H9 (cell line): ENCODE measurements at regions not wholly inside any gene's neighbourhood (a gene's known extent, or its start where the extent isn't known, plus 50 kb on each side); places are given as distances from the start of the nearest gene placed in this dataset.

Experiments
- DNase-seq: peaks from one replicate; pipeline ENCODE4 v3.0.0-alpha.2; 2017
- H2AFZ ChIP-seq: one replicate; pipeline ENCODE4 v1.6.1; 2013; ENCODE audit warnings: mild to moderate bottlenecking, low read length, control low read depth, moderate library complexity
- H2AK5ac ChIP-seq: 2 replicates; pipeline ENCODE4 v1.6.1; 2013; ENCODE audit warnings: low read length, control low read depth, mixed read lengths; ENCODE audit not compliant: insufficient read length
- H2BK120ac ChIP-seq: one replicate; pipeline ENCODE4 v1.6.1; 2013; ENCODE audit warnings: low read depth, mild to moderate bottlenecking, low read length, control low read depth, inconsistent platforms; ENCODE audit not compliant: poor library complexity, severe bottlenecking
- H2BK12ac ChIP-seq: 2 replicates; pipeline ENCODE4 v1.6.1; 2013; ENCODE audit warnings: low read length, control low read depth, mixed read lengths, low read depth; ENCODE audit not compliant: insufficient read length
- H2BK15ac ChIP-seq: 2 replicates; pipeline ENCODE4 v1.6.1; 2013; ENCODE audit warnings: low read depth, low read length, control low read depth
- H2BK20ac ChIP-seq: one replicate; pipeline ENCODE4 v1.6.1; 2013; ENCODE audit warnings: low read depth, mild to moderate bottlenecking, low read length, control low read depth, inconsistent platforms; ENCODE audit not compliant: poor library complexity, severe bottlenecking
- H2BK5ac ChIP-seq: 2 replicates; pipeline ENCODE4 v1.6.1; 2013; ENCODE audit warnings: low read length, control low read depth, mixed read lengths; ENCODE audit not compliant: insufficient read length
- H3K14ac ChIP-seq: 2 replicates; pipeline ENCODE4 v1.6.1; 2013; ENCODE audit warnings: low read length, control low read depth; ENCODE audit not compliant: insufficient read depth
- H3K18ac ChIP-seq: 2 replicates; pipeline ENCODE4 v1.6.1; 2013; ENCODE audit warnings: low read depth, mild to moderate bottlenecking, mixed read lengths, low read length, control low read depth; ENCODE audit not compliant: insufficient read length
- H3K23ac ChIP-seq: 2 replicates; pipeline ENCODE4 v1.6.1; 2013; ENCODE audit warnings: low read length, control low read depth, mixed read lengths, low read depth; ENCODE audit not compliant: insufficient read length
- H3K23me2 ChIP-seq: 2 replicates; pipeline ENCODE4 v1.6.1; 2013; ENCODE audit warnings: low read depth, mild to moderate bottlenecking, mixed read lengths, low read length, control low read depth; ENCODE audit not compliant: insufficient read length, poor library complexity, severe bottlenecking
- H3K27ac ChIP-seq: 2 replicates; pipeline ENCODE4 v1.5.1; 2013; ENCODE audit warnings: low read length, control low read depth, mixed read lengths, low read depth; ENCODE audit not compliant: insufficient read length
- H3K27me3 ChIP-seq: 2 replicates; pipeline ENCODE4 v1.6.1; 2013; ENCODE audit warnings: low read length, control low read depth, inconsistent platforms; ENCODE audit not compliant: insufficient read depth
- H3K4ac ChIP-seq: 2 replicates; pipeline ENCODE4 v1.6.1; 2013; ENCODE audit warnings: low read depth, mild to moderate bottlenecking, control low read depth, inconsistent platforms, low read length, moderate library complexity
- H3K4me1 ChIP-seq: 2 replicates; pipeline ENCODE4 v1.6.1; 2013; ENCODE audit warnings: low read length, control low read depth, inconsistent platforms; ENCODE audit not compliant: insufficient read depth
- H3K4me2 ChIP-seq: 2 replicates; pipeline ENCODE4 v1.6.1; 2013; ENCODE audit warnings: low read length, control low read depth, mixed read lengths; ENCODE audit not compliant: insufficient read length, insufficient read depth
- H3K56ac ChIP-seq: 2 replicates; pipeline ENCODE4 v1.6.1; 2013; ENCODE audit warnings: low read depth, mild to moderate bottlenecking, mixed read lengths, low read length, control low read depth; ENCODE audit not compliant: insufficient read length
- H3K79me1 ChIP-seq: 2 replicates; pipeline ENCODE4 v1.6.1; 2013; ENCODE audit warnings: low read depth, mild to moderate bottlenecking, moderate library complexity, low read length, control low read depth, inconsistent platforms; ENCODE audit not compliant: insufficient read depth, poor library complexity, severe bottlenecking
- H3K79me2 ChIP-seq: 2 replicates; pipeline ENCODE4 v1.6.1; 2013; ENCODE audit warnings: low read length, control low read depth, inconsistent platforms; ENCODE audit not compliant: insufficient read depth
- H3K9ac ChIP-seq: 2 replicates; pipeline ENCODE4 v1.6.1; 2013; ENCODE audit warnings: low read length, control low read depth, mixed read lengths; ENCODE audit not compliant: insufficient read length; ENCODE audit errors: extremely low read depth
- H3K9me3 ChIP-seq: one replicate; pipeline ENCODE4 v1.6.1; 2013; ENCODE audit warnings: low read depth, low read length, inconsistent platforms; ENCODE audit not compliant: control insufficient read depth
- H3T11ph ChIP-seq: one replicate; pipeline ENCODE4 v1.6.1; 2013; ENCODE audit warnings: mild to moderate bottlenecking, low read length, control low read depth, inconsistent platforms
- H4K20me1 ChIP-seq: one replicate; pipeline ENCODE4 v1.6.1; 2013; ENCODE audit not compliant: control insufficient read depth, insufficient read length, insufficient read depth
- H4K5ac ChIP-seq: 2 replicates; pipeline ENCODE4 v1.6.1; 2013; ENCODE audit warnings: low read depth, mild to moderate bottlenecking, mixed read lengths, low read length, control low read depth; ENCODE audit not compliant: insufficient read length
- H4K8ac ChIP-seq: replicated peaks from 2 replicates; pipeline ENCODE4 v1.6.1; 2013; ENCODE audit warnings: low read length, control low read depth, mixed read lengths, low read depth; ENCODE audit not compliant: insufficient read length
- H4K91ac ChIP-seq: 2 replicates; pipeline ENCODE4 v1.6.1; 2013; ENCODE audit warnings: low read depth, mild to moderate bottlenecking, moderate library complexity, mixed read lengths, low read length, control low read depth; ENCODE audit not compliant: insufficient read length
- H3K27ac Mint-ChIP-seq, 3 experiments: 2 replicates in 2 of 3; 3 replicates in 1 of 3; pipeline ENCODE4 v1.8.0; 2020 to 2021; ENCODE audit warnings: mixed read lengths in 3 of 3, mild to moderate bottlenecking in 1 of 3, moderate library complexity in 1 of 3
- H3K27me3 Mint-ChIP-seq: 2 replicates; pipeline ENCODE4 v1.8.0; 2021; ENCODE audit warnings: low read depth, mild to moderate bottlenecking, moderate library complexity, mixed read lengths
- H3K36me3 Mint-ChIP-seq, 3 experiments: 2 replicates in 2 of 3; 3 replicates in 1 of 3; pipeline ENCODE4 v1.8.0; 2020 to 2021; ENCODE audit warnings: low read depth in 3 of 3, mixed read lengths in 3 of 3; ENCODE audit not compliant: insufficient read depth in 1 of 3
- H3K4me1 Mint-ChIP-seq, 2 experiments: 2 replicates each; pipeline ENCODE4 v1.8.0; 2020; ENCODE audit warnings: mixed read lengths in 2 of 2
- H3K4me3 Mint-ChIP-seq, 2 experiments: 2 replicates in 1 of 2; 3 replicates in 1 of 2; pipeline ENCODE4 v1.8.0; 2020 to 2021; ENCODE audit warnings: mild to moderate bottlenecking in 2 of 2, mixed read lengths in 2 of 2, moderate library complexity in 1 of 2
- H3K9me3 Mint-ChIP-seq, 2 experiments: 2 replicates in 1 of 2; 3 replicates in 1 of 2; pipeline ENCODE4 v1.8.0; 2020; ENCODE audit warnings: mild to moderate bottlenecking in 2 of 2, mixed read lengths in 2 of 2, moderate library complexity in 1 of 2
- WGBS: extraction: QIAGEN DNeasy Blood & Tissue Kit; methylation state at CpG from one replicate; pipeline ENCODE4 v1.1.7; 2013; ENCODE audit warnings: missing lambda C conversion rate, low lambda C conversion rate, mixed read lengths; ENCODE audit not compliant: insufficient read length; ENCODE audit errors: extremely low coverage; 5-methylcytosine and 5-hydroxymethylcytosine counted together
- TF ChIP-seq, protein P1 (sequence below): fragments of 200-600 bp; sonication (generic); conservative IDR thresholded peaks from 3 replicates; pipeline ENCODE4 v1.8.0; 2021; ENCODE audit warnings: antibody characterized with exemption, mild to moderate bottlenecking

DNA sequence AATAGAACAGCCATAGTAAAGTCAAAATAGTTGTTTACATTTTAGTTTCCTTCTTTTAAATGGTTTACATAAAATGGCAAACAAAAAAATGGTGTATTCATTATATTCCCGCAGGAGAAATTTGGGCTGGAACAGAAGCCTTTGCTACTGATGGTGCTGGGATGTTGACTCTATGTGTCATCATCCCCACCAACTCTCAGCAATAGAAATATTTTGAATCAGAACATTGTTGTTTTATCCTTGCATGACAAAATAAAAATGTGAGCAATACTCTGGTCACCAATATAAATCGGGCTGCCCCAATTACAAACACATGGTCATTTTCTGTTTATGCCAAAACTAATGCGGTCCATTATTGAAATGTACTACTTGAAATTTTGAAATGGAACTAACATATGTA, 1131.6 kb upstream of the PCDH7 start:
- no CpG with 5 or more reads among the region's 3 CpGs for WGBS

More for the DNA sequence above, 1131.6 kb upstream of the PCDH7 start:
- no peak overlapping the region for H3K18ac ChIP-seq
- no peaks in the 10 kb centered on the region for H3K27me3 ChIP-seq
- no peaks in the 10 kb centered on the region for H3K9me3 ChIP-seq
- Mint-ChIP-seq H3K4me3 (no peak overlapping the region), H3K9me3 (peaks cover 14 to 21% of the 10 kb centered on the region in 2 experiments), H3K36me3 (peaks cover 4 to 14% (median 4%) of the 10 kb centered on the region in 3 experiments; a peak in 5 of 7 replicates), H3K27me3 (no peaks in the 10 kb centered on the region), H3K27ac (no peak overlapping the region), H3K4me1 (no peaks in the 10 kb centered on the region)
- H3K9ac ChIP-seq = no peak overlapping the region
- no peak overlapping the region for H2BK12ac ChIP-seq
- H3T11ph ChIP-seq = no peak overlapping the region
- H3K14ac ChIP-seq = no peak overlapping the region
- H3K23ac ChIP-seq = no peak overlapping the region
- TF ChIP-seq, protein P1, sequence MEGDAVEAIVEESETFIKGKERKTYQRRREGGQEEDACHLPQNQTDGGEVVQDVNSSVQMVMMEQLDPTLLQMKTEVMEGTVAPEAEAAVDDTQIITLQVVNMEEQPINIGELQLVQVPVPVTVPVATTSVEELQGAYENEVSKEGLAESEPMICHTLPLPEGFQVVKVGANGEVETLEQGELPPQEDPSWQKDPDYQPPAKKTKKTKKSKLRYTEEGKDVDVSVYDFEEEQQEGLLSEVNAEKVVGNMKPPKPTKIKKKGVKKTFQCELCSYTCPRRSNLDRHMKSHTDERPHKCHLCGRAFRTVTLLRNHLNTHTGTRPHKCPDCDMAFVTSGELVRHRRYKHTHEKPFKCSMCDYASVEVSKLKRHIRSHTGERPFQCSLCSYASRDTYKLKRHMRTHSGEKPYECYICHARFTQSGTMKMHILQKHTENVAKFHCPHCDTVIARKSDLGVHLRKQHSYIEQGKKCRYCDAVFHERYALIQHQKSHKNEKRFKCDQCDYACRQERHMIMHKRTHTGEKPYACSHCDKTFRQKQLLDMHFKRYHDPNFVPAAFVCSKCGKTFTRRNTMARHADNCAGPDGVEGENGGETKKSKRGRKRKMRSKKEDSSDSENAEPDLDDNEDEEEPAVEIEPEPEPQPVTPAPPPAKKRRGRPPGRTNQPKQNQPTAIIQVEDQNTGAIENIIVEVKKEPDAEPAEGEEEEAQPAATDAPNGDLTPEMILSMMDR = no peak
- H2BK5ac ChIP-seq = no peak overlapping the region
- H2AFZ ChIP-seq = no peak overlapping the region
- H2BK20ac ChIP-seq = no peak overlapping the region
- H3K4me2 ChIP-seq = no peak overlapping the region
- no peaks in the 10 kb centered on the region for H3K4me1 ChIP-seq
- H3K4ac ChIP-seq = no peak overlapping the region
- H4K91ac ChIP-seq = no peak overlapping the region
- no peaks in the 10 kb centered on the region for H3K23me2 ChIP-seq
- H2AK5ac ChIP-seq = no peak overlapping the region
- H3K79me2 ChIP-seq = no peaks in the 10 kb centered on the region
- H3K27ac ChIP-seq = no peak overlapping the region
- H4K5ac ChIP-seq = no peak overlapping the region
- H3K79me1 ChIP-seq = no peaks in the 10 kb centered on the region
- no peak overlapping the region for H3K56ac ChIP-seq
- H2BK120ac ChIP-seq = no peak overlapping the region
- no peak overlapping the region for H2BK15ac ChIP-seq
- no peak for DNase-seq
- H4K20me1 ChIP-seq = no peaks in the 10 kb centered on the region
- H4K8ac ChIP-seq = no peak overlapping the region
